ENCODE measurements at regions not wholly inside any gene's neighbourhood (a gene's known extent, or its start where the extent isn't known, plus 50 kb on each side); places are given as distances from the start of the nearest gene placed in this dataset.
A peak's percentile ranks its signal among the peaks of the same experiment; 100 is the strongest.
"Not testable (repeated sequence)": the region's sequence is repeated elsewhere in the genome, so short reads cannot be mapped to it uniquely, and the experiment has no call there.

GRCh38 chr11:88061111-88061510 lies 114.1 kb downstream of the RAB38 start:
- no peak for DNase-seq (ENCODE audit: low read depth in 2 of 2)

DNA sequence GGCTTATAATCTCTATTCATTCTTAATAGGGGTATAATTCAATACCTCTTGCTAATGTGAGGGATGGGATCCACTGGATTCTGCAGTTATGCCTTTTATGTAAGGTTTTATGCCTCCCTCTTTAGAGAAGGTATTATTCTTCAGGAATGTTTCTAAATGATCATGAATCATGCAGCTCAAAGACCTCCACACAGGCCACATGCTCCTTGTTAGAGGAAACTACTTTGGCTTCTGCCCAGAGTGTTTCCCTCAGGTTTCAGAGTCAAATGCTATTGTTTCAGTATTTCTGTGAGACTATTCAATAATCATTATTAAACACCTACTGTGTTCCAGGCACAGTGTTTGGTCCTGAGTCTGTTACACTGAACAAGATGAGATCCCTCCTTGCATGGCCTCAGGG lies 115.9 kb downstream of the RAB38 start:
- no peak for DNase-seq (ENCODE audit: low read depth in 2 of 2)

GRCh38 chr11:88051396-88051795 lies 123.8 kb downstream of the RAB38 start:
- no peak for DNase-seq (ENCODE audit: low read depth in 2 of 2)

DNA sequence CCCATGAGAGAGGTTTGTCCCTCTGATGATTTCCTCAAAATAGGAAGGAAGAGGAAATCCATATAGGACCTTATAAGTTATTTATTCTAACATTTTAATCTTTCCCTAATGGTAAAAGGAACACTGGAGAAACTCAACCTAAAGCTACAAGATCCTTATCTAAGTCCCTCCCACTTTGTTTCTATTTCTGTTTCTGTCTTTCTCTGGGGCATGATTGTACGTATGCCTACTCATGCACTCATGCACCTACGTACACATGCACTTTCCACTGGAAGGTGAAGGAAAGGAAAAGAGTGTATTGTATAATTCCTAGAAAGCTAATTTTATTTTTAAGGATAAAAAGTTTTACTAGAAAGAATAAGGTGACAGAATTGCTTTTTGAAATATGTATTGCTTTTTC lies 125.0 kb downstream of the RAB38 start:
- DNase-seq (ENCODE audit: low read depth in 2 of 2) = no peak

- DNase-seq (ENCODE audit: low read depth in 2 of 2) = not testable (repeated sequence)
These were observed 130.0 kb downstream of the RAB38 start for GRCh38 chr11:88045288-88045687.

- DNase-seq (ENCODE audit: low read depth in 2 of 2) = not testable (repeated sequence)
These were observed 130.6 kb downstream of the RAB38 start for GRCh38 chr11:88044658-88045057.

DNA sequence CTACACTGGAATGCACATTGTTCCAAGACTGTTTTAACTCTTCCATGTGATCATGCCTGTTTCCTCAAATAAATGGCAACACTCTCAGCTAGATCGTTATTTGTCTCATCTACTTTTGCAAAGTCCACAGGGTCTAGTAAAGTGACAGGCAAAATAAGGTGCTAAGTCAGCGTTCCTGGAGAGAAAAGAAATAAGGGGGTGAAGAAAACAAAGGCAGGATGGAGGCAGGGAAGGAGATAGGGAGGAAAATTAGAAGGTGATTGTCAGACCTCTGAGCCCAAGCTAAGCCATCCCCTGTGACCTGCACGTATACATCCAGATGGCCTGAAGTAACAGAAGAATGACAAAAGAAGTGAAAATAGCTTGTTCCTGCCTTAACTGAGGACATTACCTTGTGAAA lies 132.1 kb downstream of the RAB38 start:
- DNase-seq (ENCODE audit: low read depth in 2 of 2) = no peak

DNA sequence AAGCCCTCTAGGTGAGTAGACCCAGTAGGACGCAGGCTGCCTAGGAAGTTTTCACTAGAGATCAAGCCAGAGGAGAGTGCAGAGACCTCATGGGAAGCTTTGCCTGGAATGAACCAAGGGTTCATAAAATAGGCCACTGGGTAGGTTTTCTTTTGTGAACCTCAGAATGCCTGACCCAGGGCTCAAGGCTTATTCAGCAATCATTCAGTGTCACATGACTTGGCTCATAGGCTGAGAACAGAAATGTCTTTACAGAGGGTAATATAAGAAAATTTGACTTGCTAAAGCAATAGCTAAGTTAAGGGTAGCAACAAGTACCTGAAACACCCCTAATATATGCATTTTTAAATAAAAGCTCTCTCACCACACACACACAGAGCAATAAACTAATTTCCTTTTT lies 132.6 kb downstream of the RAB38 start:
- no peak for DNase-seq (ENCODE audit: low read depth in 2 of 2)

DNA sequence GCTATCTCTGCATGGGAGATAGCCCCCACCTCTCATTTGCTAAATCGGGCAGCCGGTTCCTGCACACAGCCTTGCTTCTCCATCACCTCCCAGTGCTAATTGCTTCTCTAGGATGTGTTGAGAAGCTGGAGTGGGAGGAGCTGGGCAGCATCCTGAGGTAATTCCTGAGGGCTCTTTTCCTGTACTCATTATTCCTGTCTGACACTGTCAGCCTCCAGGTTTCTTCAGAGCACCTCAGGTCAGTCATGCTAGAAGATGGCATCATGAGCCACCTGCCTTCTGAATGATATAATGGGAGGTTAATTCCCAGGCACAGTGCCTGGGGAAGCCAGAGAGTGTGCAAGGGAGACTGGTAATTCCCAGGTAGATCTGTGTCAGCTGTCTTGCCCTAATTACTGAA lies 133.0 kb downstream of the RAB38 start:
- no peak for DNase-seq (ENCODE audit: low read depth in 2 of 2)

DNA sequence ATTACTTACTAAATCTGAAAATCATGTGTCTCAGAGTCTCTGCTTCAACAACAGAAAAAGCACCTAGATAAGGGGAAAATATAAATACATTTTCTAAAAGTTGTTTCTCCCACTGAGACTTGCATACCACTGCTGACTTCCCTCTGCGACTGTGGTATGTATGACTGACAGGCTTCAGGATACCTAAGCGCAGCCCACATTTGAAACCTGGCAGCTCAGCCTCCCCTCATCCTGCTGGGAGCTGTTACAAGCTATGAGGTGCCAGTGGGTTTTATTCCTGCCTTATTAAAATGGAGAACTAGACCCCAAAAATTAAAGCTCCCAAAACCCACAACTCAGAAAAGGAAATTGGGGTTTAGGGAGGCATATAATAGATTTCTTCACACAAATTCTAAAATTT lies 133.6 kb downstream of the RAB38 start:
- DNase-seq (ENCODE audit: low read depth in 2 of 2) = no peak

GRCh38 chr11:88040148-88040496 lies 135.1 kb downstream of the RAB38 start:
- no peak for DNase-seq (ENCODE audit: low read depth in 2 of 2)

DNA sequence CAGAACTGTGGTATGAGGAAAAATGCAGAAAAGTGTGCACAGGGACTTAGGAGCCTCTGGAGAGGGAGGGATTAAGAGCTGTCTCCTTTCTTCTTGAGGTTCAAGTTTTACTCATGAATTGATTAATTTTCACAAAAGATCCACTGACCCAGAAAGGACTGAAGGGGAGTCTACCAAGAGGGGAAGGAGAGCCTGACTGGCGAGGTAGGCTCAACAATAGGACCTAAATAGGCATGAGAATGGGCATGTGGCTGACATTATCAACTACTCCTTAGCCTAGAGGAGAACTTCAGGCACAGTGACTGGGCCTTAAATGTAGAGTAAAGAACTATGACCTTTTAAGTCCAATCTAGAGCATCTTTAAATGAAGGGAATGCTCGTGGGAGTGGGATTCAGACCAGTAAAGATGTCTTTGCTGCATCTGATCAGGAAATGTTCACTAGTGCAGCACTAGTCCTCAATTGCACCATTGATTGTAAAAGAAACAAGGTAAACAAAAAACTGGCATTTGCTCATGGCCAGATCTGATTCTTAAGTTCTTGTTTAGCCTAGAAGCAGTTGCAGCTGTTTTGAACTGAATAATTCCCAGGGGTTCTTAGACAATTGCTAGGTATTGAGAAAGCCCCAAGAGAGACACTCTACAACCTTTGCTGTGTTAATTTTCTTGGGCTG lies 135.6 kb downstream of the RAB38 start:
- no peak for DNase-seq (ENCODE audit: low read depth in 2 of 2)

DNA sequence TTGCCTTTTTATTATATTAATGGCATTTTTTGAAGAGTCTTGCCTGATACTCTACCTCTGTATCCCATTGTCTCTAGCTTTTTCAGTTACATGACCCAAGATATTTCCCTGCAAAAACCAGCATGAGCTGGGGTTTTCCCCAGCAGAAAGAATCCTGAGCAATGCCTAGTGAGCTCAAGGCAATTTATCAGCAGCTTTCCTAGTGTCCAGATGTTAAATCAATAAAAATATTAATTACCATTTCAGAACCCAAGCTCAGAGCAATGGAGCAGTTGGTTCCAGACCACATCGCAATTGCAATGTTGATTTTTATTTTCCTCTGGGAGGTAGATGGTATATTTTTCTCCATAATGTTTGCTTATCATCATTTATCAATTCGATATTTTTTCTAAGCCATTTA lies 137.2 kb downstream of the RAB38 start:
- DNase-seq (ENCODE audit: low read depth in 2 of 2) = no peak

- DNase-seq (ENCODE audit: low read depth in 2 of 2) = no peak
These were observed 138.5 kb downstream of the RAB38 start for GRCh38 chr11:88036701-88037100.

DNA sequence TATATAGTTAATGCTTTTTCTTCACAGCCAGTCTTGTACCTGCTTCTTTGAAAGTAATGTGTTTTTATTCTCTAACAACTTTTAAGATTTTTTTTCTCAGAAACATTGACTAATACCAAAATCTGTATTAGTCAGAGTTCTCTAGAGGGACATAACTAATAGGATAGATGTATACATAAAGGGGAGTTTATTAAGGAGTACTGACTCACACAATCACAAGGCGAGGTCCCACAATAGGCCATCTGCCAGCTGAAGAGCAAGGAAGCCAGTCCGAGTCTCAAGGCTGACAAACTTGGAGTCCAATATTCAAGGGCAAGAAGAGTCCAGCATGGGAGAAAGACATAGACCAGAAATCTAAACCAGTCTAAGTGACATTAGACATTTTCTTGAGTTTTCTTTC lies 140.0 kb downstream of the RAB38 start:
- no peak for DNase-seq (ENCODE audit: low read depth in 2 of 2)

DNA sequence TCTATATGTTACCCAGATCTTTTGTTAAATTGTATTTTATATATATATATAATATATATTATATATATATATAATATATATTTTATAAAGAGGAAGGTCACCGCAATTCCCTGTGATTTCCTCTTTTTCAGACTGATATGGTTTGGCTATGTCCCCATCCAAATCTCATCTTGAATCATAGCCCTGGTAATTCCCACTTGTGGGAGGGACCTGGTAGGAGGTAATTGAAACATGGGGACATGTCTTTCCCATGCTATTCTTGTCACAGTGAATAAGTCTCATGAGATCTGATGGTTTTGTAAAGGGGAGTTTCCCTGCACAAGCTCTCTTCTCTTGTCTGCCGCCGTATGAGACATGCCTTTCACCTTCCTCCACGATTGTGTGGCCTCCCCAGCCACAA lies 157.6 kb downstream of the RAB38 start:
- DNase-seq (ENCODE audit: low read depth in 2 of 2) = no peak

GRCh38 chr11:88016392-88017170 lies 158.7 kb downstream of the RAB38 start:
- peak; percentile 29 to 40 for DNase-seq (ENCODE audit: low read depth in 2 of 2)

GRCh38 chr11:88015170-88015569 lies 160.1 kb downstream of the RAB38 start:
- DNase-seq (ENCODE audit: low read depth in 2 of 2) = no peak

DNA sequence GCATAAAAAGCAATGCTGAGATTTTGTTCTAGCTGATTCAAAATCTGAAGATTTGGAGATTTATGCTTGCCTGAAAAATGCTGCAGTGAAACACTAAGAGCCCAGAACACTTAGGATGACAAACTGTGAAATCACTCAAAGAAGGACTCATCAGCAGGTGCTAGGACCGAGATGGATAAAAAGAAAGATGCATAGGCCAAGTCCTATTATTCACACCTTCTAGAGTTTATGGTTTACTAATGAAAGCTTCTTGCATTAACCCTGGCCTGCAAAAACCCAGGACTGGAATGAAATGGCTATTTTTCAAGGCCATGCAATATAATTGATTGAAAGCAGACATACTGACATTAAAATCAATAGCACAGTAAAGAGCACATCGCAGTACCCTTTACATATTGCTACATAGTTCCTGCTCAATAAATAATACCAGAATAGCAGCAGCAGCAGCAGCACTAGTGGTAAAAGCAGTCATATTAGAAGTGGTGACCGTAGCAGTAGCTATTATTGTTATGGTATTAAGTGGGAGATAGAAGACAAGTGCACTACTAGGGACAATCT lies 161.7 kb downstream of the RAB38 start:
- DNase-seq (ENCODE audit: low read depth in 2 of 2) = no peak

- no peak for DNase-seq (ENCODE audit: low read depth in 2 of 2)
These were observed 162.8 kb downstream of the RAB38 start for GRCh38 chr11:88012456-88012855.

DNA sequence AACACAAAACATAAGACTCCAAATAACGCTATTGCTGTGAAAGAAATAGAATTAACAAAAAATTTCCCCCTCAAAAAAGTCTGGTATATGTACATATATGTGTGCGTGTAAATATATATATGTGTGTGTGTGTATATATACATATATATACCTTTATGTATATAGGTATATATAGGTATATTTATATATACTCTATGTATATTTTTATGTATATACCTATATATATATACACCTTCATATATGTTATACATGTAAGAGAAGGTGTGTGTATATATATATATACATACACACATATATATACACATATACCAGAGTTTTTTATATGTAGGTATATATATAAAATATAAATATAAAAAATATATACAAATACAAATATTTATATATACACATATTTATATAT lies 199.2 kb downstream of the RAB38 start:
- no peak for DNase-seq (ENCODE audit: low read depth in 2 of 2)

- no peak for DNase-seq (ENCODE audit: low read depth in 2 of 2)
These were observed 200.4 kb downstream of the RAB38 start for GRCh38 chr11:87974797-87975196.

DNA sequence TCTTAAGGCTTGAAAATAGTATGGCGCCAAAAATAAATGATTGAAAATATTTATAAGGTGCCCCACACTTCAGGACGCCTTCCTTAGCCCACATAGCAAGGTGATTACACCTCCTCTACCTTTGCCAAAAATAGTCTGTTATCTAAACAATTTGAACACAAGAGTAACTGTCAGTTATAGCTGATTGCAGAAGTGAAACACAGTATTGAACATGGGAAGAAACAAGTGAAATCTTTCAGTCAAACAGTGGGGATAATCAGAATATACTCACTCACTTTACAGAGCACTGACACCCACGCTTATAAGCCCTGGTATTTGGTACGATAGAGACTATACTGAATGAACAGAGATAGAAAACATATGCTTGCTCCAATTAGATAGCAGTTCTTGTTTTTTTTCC lies 203.1 kb downstream of the RAB38 start:
- DNase-seq (ENCODE audit: low read depth in 2 of 2) = no peak
